NB4 (cell line): ENCODE measurements at regions not wholly inside any gene's neighbourhood (a gene's known extent, or its start where the extent isn't known, plus 50 kb on each side); places are given as distances from the start of the nearest gene placed in this dataset.

Experiments used
- DNase-seq: peaks from one replicate; pipeline ENCODE4 v3.0.0; 2010; ENCODE audit warnings: low read depth
- H3K4me3 ChIP-seq: one replicate; pipeline ENCODE4 v1.5.1; 2011; ENCODE audit warnings: mild to moderate bottlenecking, low read depth, low read length, moderate library complexity
- MYC ChIP-seq: IDR thresholded peaks from 2 replicates; pipeline ENCODE4 v1.6.1; 2011; ENCODE audit warnings: low read depth, low read length
- POLR2A ChIP-seq: IDR thresholded peaks from 2 replicates; pipeline ENCODE4 v1.6.1; 2011; ENCODE audit warnings: mild to moderate bottlenecking; ENCODE audit not compliant: insufficient read length; ENCODE audit errors: extremely low read depth
- TF ChIP-seq, protein P1 (sequence below): IDR thresholded peaks from one replicate; pipeline ENCODE4 v1.5.1; 2012; ENCODE audit warnings: low read depth, low read length
- TF ChIP-seq, protein P2 (sequence below): IDR thresholded peaks from 2 replicates; pipeline ENCODE4 v1.6.1; 2011; ENCODE audit warnings: low read depth, low read length

DNA sequence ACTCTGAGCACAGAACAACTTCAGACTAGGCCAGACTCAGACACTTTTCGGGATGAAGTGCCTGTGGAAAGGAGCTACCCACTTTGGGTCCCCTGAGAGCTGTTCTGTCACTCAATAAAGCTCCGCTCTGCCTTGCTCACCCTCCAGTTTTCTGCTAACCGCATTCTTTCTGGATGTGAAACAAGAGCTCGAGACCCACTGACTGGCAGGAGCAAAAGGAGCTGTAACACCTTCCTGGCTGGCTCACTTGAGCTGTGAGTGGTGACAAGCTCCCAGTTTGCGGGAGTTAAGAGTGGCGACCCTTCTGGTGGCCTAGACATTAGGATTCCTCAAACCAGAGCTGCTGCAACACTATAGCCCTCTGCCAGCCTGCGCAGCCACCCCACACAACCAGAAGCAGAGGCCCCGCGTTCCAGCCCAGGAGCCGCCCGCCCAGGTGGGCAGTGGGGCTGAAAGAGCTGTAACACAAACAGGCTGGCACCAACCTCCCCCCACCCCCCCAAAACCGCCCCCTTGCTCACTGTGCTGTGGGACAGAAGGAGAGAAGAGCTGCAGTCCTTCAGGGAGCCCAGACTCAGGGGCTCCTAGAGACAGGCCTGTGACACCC, 1178.1 kb upstream of the GBE1 start:
- DNase-seq, result no peak
- TF ChIP-seq, protein P1, sequence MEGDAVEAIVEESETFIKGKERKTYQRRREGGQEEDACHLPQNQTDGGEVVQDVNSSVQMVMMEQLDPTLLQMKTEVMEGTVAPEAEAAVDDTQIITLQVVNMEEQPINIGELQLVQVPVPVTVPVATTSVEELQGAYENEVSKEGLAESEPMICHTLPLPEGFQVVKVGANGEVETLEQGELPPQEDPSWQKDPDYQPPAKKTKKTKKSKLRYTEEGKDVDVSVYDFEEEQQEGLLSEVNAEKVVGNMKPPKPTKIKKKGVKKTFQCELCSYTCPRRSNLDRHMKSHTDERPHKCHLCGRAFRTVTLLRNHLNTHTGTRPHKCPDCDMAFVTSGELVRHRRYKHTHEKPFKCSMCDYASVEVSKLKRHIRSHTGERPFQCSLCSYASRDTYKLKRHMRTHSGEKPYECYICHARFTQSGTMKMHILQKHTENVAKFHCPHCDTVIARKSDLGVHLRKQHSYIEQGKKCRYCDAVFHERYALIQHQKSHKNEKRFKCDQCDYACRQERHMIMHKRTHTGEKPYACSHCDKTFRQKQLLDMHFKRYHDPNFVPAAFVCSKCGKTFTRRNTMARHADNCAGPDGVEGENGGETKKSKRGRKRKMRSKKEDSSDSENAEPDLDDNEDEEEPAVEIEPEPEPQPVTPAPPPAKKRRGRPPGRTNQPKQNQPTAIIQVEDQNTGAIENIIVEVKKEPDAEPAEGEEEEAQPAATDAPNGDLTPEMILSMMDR, result no peak
- no peak for TF ChIP-seq POLR2A
- TF ChIP-seq, protein P2, sequence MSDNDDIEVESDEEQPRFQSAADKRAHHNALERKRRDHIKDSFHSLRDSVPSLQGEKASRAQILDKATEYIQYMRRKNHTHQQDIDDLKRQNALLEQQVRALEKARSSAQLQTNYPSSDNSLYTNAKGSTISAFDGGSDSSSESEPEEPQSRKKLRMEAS, result no peak
- no peak for TF ChIP-seq MYC
- H3K4me3 ChIP-seq, result no peak overlapping the region

DNA sequence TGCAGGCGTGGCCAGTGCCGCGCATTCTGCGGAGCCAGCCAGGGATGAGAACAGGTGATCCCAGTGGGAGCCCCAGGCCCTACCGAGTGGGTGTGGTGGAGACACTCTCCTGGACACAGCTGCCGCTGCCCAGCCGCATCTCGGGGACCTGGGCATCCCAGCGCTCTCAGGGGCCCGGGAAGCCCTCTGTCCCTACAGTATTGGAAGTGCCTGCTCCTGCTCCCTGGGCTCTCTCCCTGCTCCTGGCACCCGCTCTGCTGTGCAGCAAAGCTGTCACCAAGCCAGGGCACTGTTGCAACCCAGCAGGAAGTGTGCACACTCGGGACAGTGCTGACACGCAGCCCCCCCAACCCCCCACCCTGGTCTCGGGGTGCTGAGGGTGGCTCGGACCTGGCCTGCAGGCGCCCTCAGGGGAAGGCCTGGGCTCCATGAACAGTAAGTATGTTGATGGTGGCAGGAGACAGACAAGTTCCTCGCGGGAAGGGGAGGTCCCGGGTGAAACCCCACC, 1177.4 kb upstream of the GBE1 start:
- DNase-seq, result no peak
- no peak overlapping the region for H3K4me3 ChIP-seq
- no peak for TF ChIP-seq MYC
- TF ChIP-seq, protein P2, result no peak
- no peak for TF ChIP-seq POLR2A
- TF ChIP-seq, protein P1, result no peak

DNA sequence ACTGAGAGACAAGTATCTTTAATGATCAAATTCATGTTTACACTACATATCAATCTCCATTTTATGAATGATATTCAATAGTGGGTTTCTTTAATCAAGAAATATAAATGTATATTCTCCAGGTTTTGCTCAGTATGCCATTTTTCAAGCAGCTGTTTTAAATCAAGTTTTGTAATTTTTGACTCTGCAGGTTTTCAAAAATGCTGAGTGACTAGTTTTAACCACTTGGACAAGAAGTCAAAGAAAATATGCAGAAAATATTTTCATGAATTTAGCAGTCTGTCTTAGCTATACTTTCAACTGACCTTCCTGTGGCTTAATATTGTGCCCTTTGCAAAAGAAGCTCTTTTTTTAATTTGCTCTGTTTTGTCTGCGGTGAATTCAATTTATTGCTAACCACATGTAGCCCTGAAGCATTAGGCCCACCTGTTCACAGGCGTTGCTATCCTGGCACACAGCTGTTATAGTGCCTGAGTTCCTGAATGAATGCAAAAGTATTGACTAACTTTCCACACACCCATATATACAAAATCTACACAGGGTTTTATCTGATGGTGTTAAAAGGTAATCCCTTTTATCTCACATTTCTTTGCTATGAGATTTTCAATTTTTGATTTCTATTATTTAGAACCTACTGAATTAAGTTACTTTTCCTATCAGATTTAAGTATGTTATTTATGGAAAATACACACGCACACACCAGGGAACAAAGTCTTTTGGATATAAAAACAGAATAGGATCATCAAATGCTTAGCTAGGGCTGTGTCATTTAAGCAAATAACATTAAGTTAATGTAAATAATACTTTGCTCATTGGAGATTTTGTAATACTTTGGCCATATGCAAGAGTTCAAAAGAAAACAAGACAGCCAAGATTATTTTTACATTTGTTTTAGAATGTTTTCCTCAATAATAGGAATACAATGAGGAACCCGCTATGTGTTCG, 1166.1 kb upstream of the GBE1 start:
- DNase-seq, result no peak
- no peak overlapping the region for H3K4me3 ChIP-seq
- no peak for TF ChIP-seq POLR2A
- TF ChIP-seq MYC, result no peak
- TF ChIP-seq, protein P2, result no peak
- TF ChIP-seq, protein P1, result no peak

DNA sequence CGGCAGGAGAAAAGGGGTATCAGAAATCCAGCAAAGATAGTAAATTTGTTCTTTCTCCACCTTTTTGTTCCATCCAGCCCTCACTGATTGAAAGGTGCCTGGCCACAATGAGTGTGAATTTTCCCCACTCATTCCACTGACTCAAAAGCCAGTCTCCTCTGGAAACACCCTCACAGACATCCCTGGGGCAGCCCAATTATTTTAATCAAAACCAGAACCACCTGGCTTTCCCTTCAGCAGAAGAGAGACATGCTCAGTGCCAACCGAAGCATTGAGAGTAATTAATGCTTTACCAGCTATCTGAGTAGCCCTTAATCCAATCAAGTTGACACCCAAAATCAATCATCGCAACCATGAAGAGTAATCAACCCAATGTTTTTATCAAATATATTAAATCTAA, 1129.6 kb upstream of the GBE1 start:
- no peak for TF ChIP-seq POLR2A
- TF ChIP-seq, protein P2, result no peak
- TF ChIP-seq, protein P1, result no peak
- no peak for TF ChIP-seq MYC
- DNase-seq, result no peak
- no peak overlapping the region for H3K4me3 ChIP-seq

DNA sequence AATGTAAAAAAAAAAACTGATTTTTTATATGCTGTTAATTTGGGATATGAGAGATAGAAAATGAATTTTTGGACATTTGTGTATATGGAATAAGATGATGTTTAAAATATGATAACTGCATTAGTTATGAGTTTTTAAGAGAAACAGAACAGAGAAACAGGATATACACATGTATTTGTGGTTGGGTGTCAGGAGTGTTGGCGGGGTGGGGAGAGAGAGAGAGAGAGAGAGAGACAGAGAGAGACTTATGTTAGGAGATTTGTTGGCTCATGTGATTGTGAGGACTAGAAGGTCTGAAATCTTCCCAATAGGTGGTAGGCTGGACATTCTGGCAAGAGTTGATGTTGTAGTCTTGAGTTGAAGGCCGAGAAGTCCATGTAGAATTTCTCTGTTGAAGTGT, 1121.6 kb upstream of the GBE1 start:
- TF ChIP-seq, protein P1, result no peak
- TF ChIP-seq POLR2A (no peak), MYC (no peak)
- TF ChIP-seq, protein P2, result no peak
- no peak overlapping the region for H3K4me3 ChIP-seq
- DNase-seq, result no peak
